BE2C (cell line): ENCODE measurements at regions not wholly inside any gene's neighbourhood (a gene's known extent, or its start where the extent isn't known, plus 50 kb on each side); places are given as distances from the start of the nearest gene placed in this dataset.
"Not testable (repeated sequence)": the region's sequence is repeated elsewhere in the genome, so short reads cannot be mapped to it uniquely, and the experiment has no call there.

Source experiments
- DNase-seq: peaks from one replicate; pipeline ENCODE4 v3.0.0-alpha.2; 2020
- H3K27me3 ChIP-seq: fragments of 250-450 bp; sonication (Bioruptor Pico); 2 replicates; pipeline ENCODE4 v1.5.1; 2020; ENCODE audit warnings: mild to moderate bottlenecking
- H3K36me3 ChIP-seq: fragments of 250-450 bp; sonication (Bioruptor Pico); 2 replicates; pipeline ENCODE4 v1.5.1; 2020; ENCODE audit warnings: mild to moderate bottlenecking
- H3K4me1 ChIP-seq: fragments of 250-450 bp; sonication (Bioruptor Pico); 2 replicates; pipeline ENCODE4 v1.5.1; 2020
- H3K4me3 ChIP-seq: 2 replicates; pipeline ENCODE4 v1.5.1; 2011; ENCODE audit warnings: low read depth, low read length
- H3K9me3 ChIP-seq: fragments of 250-450 bp; sonication (Bioruptor Pico); 2 replicates; pipeline ENCODE4 v1.5.1; 2020
- TF ChIP-seq, protein P1 (sequence below): IDR thresholded peaks from 2 replicates; pipeline ENCODE4 v1.5.1; 2012; ENCODE audit warnings: mild to moderate bottlenecking, low read depth, low read length

DNA sequence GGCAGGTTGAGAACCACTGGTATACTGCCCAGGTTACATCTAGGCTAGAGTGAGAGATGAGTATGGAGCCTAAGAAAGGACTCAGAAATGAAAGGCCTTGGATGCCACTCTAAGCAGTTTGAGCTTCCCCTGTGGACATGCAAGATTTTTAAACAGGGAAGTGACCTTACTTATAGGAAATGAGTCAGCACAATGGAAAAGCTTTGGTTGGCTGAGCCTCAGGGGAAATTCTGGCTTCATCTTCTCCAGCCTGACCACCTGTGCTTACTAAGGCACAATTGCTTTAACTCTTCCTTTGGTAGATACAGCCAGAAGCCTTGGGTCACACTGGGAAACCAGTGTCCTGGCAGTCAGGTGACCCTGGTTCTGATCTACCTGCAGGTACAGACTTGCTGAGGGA, 380.2 kb upstream of the ZNF462 start:
- Histone ChIP-seq H3K27me3 (no peaks in the 10 kb centered on the region), H3K4me1 (no peaks in the 10 kb centered on the region), H3K36me3 (no peaks in the 10 kb centered on the region), H3K4me3 (no peak overlapping the region), H3K9me3 (no peaks in the 10 kb centered on the region)
- DNase-seq, result no peak
- TF ChIP-seq, protein P1, sequence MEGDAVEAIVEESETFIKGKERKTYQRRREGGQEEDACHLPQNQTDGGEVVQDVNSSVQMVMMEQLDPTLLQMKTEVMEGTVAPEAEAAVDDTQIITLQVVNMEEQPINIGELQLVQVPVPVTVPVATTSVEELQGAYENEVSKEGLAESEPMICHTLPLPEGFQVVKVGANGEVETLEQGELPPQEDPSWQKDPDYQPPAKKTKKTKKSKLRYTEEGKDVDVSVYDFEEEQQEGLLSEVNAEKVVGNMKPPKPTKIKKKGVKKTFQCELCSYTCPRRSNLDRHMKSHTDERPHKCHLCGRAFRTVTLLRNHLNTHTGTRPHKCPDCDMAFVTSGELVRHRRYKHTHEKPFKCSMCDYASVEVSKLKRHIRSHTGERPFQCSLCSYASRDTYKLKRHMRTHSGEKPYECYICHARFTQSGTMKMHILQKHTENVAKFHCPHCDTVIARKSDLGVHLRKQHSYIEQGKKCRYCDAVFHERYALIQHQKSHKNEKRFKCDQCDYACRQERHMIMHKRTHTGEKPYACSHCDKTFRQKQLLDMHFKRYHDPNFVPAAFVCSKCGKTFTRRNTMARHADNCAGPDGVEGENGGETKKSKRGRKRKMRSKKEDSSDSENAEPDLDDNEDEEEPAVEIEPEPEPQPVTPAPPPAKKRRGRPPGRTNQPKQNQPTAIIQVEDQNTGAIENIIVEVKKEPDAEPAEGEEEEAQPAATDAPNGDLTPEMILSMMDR, result no peak

DNA sequence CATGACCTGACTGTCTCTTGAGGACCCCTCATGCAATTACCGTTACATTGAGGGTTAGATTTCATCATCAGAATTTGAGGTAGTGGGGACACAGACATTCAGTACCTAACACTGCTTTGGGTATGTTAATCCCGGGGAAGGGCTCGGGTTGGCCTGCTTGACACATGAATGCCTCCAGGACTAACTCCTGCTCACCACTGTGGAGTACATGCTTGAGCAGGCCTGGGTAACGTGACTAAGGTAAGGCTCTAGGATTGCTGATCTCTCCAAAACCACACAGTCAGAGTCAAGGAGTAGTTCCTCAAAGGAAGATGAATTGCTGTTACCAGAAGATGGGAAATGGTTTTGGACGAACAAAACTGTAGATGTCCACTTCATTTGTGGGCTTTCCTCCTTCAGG, 376.3 kb upstream of the ZNF462 start:
- Histone ChIP-seq H3K27me3 (no peaks in the 10 kb centered on the region), H3K36me3 (no peaks in the 10 kb centered on the region), H3K4me3 (no peak overlapping the region), H3K4me1 (no peaks in the 10 kb centered on the region), H3K9me3 (no peaks in the 10 kb centered on the region)
- no peak for DNase-seq
- TF ChIP-seq, protein P1, result no peak

DNA sequence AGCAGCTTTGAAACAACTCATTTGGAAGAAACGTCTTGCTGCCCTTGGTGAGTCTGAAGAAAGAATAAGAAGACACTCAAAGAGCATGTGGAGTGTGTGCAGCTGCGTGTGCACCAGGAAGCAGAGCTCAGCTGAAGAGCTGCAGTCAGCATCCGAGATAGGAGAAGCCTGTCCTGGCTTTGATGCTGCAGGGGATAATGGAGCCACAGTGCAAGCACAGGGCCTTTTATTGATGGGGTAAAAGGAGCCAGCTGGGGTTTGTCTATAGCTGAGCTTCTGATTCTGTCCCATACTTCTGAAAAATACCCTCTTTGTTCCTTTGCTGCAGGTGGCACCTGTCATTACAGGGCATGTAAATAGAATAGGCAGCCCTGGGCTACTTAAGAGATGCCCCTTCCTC, 375.7 kb upstream of the ZNF462 start:
- Histone ChIP-seq H3K4me1 (no peaks in the 10 kb centered on the region), H3K27me3 (no peaks in the 10 kb centered on the region), H3K9me3 (no peaks in the 10 kb centered on the region), H3K36me3 (no peaks in the 10 kb centered on the region), H3K4me3 (no peak overlapping the region)
- DNase-seq, result no peak
- TF ChIP-seq, protein P1, result no peak

DNA sequence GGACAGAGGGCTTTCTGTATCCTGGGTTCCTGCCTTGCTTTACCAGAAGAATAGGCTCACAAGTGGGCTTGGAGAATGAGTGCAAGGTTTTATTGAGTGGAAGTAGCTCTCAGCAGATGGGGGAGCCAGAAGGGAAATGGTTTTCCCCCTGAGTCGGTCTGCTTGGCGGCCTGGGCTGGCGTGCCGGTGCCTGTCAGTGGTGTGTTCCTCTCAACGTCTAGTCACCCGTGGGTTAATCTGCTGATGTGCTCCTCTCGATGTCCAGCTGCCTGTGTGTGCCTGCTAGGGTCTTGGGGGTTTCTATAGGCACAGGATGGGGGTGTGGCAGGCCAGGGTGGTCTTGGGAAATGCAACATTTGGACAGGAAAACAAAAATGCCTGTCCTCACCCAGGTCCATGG, 370.8 kb upstream of the ZNF462 start:
- not testable (repeated sequence) for H3K36me3 ChIP-seq, H3K9me3 ChIP-seq, H3K27me3 ChIP-seq, H3K4me3 ChIP-seq, DNase-seq, H3K4me1 ChIP-seq

DNA sequence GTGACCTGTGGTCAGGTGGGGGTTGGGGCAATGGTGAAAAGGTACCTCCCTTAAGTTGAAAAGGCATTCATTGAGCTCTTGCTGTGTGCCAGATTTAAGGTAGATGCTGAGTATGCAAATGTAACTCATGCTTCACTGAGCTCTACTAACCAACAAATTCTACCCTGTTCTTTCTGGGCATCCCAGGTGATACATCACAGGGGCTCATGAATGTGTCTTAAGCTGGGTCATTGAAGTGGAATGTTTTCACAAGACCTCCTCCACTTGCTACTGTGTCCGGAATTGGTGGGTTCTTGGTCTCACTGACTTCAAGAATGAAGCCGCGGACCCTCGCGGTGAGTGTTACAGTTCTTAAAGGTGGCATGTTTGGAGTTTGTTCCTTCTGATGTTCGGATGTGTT, 362.8 kb upstream of the ZNF462 start:
- Histone ChIP-seq H3K4me1 (no peaks in the 10 kb centered on the region), H3K9me3 (no peaks in the 10 kb centered on the region), H3K27me3 (no peaks in the 10 kb centered on the region; the same call in 1 of the 2 replicates), H3K36me3 (no peaks in the 10 kb centered on the region), H3K4me3 (no peak overlapping the region)
- TF ChIP-seq, protein P1, result no peak
- DNase-seq, result no peak

DNA sequence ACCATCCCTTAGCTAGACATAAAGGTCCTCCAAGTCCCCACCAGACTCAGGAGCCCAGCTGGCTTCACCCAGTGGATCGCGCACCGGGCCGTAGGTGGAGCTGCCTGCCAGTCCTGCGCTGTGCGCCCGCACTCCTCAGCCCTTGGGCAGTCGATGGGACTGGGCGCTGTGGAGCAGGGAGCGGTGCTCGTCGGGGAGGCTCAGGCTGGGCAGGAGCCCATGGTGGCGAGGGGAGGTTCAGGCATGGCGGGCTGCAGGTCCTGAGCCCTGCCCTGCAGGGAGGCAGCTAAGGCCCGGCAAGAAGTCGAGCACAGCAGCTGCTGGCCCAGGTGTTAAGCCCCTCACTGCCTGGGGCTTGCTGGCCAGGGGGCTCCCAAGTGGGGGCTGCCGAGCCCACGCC, 361.8 kb upstream of the ZNF462 start:
- not testable (repeated sequence) for H3K4me3 ChIP-seq, H3K4me1 ChIP-seq, H3K27me3 ChIP-seq, H3K36me3 ChIP-seq, H3K9me3 ChIP-seq, DNase-seq

DNA sequence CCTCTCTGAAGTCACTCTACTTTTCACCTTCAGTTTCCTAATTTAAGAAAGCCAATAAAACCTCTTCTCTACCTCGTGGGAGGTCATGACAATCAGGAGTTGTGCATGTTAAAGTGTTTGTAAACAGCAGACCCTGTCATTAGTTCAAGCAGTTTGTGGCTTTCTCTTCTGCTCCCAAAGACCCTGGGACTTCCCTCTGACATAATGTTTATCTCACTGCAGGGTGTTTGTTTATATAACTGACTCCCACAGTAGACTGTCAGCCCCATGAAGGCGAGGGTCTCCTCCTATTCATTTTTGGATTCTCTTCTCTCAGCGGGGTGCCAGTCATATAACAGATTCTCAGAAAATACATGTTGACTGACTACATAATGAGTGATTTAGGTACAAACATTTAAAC, 360.0 kb upstream of the ZNF462 start:
- Histone ChIP-seq H3K4me1 (no peaks in the 10 kb centered on the region), H3K4me3 (no peak overlapping the region), H3K36me3 (no peaks in the 10 kb centered on the region), H3K27me3 (no peaks in the 10 kb centered on the region; the same call in 1 of the 2 replicates), H3K9me3 (no peaks in the 10 kb centered on the region)
- TF ChIP-seq, protein P1, result no peak
- DNase-seq, result no peak
